AG08396 (cell line): ENCODE measurements at regions not wholly inside any gene's neighbourhood (a gene's known extent, or its start where the extent isn't known, plus 50 kb on each side); places are given as distances from the start of the nearest gene placed in this dataset.

ENCODE experiments used
- DNase-seq: peaks from one replicate; pipeline ENCODE4 v3.0.0; 2012; ENCODE audit warnings: low spot score, mixed read lengths

DNA sequence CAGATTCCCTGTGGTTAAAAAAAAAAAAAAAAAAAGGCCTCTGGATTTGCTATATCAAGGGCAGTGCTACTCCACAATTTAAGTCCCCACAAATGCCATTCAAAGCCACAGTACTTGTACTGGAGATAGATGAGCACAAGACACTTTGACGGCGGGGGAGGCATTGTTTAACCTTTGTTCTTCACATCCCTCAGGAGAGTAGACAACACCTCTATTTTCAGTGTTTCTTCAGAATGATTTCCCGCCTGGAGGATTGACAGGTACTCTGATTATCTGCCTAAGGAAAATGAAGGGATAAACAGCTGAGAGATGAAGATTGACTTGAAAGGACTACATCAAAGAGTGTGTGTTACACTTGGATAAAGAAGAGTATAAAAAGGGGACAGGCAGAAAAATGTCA is 58.7 kb downstream of the OTOL1 start:
- DNase-seq: no peak

GRCh38 chr3:161556533-161556932 is 59.9 kb downstream of the OTOL1 start:
- no peak for DNase-seq

DNA sequence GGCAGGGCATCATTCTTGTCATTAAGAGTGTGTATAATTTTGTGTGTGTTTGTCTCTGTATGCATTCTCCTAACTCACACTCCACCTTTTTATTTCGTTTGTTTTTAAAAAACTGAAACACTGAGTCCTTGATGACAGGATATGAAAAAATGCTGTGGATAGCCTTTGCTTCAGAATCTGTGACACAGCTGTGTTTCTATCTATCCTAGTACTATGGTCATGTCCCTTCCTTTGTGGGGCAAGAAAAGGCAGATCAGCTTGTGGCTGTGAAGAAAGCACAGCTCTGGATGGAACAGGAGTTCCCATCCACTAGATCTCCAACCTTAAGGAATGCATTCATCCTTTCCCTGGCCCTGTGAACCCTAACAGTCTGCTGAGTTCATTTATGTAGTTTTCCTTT is 60.3 kb downstream of the OTOL1 start:
- no peak for DNase-seq

- no peak for DNase-seq
These were observed 61.0 kb downstream of the OTOL1 start for GRCh38 chr3:161557445-161558150.

- no peak for DNase-seq
These were observed 61.6 kb downstream of the OTOL1 start for GRCh38 chr3:161558236-161558635.

GRCh38 chr3:161559177-161559998 is 62.8 kb downstream of the OTOL1 start:
- DNase-seq: peak; percentile 7

- peak; percentile 14 for DNase-seq
These were observed 63.5 kb downstream of the OTOL1 start for GRCh38 chr3:161560008-161560637.

GRCh38 chr3:161567577-161568361 is 71.2 kb downstream of the OTOL1 start:
- no peak for DNase-seq

GRCh38 chr3:161568671-161569070 is 72.1 kb downstream of the OTOL1 start:
- no peak for DNase-seq

GRCh38 chr3:161571951-161572350 is 75.3 kb downstream of the OTOL1 start:
- DNase-seq: no peak

DNA sequence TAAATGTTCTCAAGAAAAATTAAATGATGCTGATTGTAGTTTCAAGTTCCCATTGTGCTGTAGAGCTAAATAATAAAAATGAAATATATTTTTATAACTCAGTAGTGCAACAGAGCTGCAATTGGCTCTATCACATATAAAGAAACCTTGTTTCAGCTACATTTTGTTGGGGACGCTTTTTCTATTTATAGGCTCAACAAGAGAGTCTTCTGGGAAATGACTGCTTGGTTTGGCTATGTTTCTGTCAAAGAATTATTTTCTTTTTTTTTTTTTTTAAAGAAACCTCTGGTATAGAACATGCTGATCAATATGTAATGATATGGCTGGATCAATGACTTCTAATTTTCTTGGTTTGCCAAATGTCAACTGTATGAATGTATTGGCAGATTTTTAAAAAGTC is 76.5 kb downstream of the OTOL1 start:
- DNase-seq: no peak

- DNase-seq: no peak
These were observed 79.3 kb downstream of the OTOL1 start for GRCh38 chr3:161575901-161576300.

GRCh38 chr3:161576311-161576710 is 79.7 kb downstream of the OTOL1 start:
- no peak for DNase-seq

DNA sequence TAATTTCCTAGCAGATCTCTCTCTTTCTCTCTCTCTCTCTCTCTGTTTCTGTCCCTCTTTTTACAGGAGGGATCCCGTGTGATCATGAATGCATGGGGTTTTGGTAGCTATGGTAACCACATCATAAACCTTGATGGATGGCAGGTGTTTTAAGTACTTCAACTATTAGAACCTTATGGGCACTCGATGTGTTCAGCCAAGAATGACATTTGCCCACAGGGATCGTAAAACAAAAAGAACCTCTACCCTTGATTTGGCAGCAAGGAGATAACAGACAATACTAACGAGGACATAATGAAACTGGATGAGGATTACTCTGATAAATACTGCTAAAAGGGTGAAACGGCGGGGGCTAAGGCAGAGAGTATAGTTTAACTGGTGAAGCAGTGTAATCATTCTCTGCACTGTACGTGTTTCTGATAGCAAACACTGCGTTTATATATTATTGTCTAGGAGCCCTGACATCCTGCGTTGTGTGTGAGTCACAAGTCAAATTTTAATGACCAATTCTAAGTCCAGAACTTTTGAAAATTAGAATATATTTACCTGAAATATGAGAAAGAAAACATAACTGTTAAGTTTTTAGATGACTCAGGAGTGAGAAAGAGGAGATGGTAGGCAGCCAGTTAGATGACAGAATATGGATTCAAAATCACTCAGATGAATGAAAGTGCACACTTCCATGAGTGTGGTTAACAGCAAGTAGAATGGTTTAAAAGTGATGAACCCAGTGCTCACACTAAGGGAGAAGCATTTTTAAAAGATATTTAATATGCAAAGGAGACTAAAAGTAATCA is 80.3 kb downstream of the OTOL1 start:
- DNase-seq: no peak

- no peak for DNase-seq
These were observed 81.1 kb downstream of the OTOL1 start for GRCh38 chr3:161577662-161578061.

- no peak for DNase-seq
These were observed 83.0 kb downstream of the OTOL1 start for GRCh38 chr3:161579395-161580126.

GRCh38 chr3:161585922-161586321 is 89.3 kb downstream of the OTOL1 start:
- DNase-seq: no peak

- DNase-seq: no peak
These were observed 90.1 kb downstream of the OTOL1 start for GRCh38 chr3:161586556-161587235.

DNA sequence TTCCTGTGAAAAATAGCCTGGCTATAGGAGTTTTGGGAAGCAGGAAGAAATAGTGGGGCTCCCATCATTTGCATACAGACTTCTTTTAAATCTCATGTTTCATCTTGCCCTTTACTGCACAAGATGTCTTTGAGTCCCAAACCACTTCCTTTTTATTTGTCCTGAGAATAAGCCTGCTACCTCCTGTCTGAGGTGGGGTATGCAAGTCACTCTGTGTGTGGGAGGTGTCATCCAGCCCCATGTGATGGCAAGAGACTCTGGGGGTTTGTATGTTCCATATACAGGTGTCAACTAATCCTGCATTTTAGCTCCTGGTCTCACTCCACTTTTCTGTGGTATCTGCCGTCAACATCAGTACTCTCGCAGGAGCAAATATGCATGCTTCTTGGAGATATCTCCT is 102.0 kb downstream of the OTOL1 start:
- no peak for DNase-seq

GRCh38 chr3:161599697-161600096 is 103.1 kb downstream of the OTOL1 start:
- no peak for DNase-seq
